SJSA1 (cell line): ENCODE measurements at regions not wholly inside any gene's neighbourhood (a gene's known extent, or its start where the extent isn't known, plus 50 kb on each side); places are given as distances from the start of the nearest gene placed in this dataset.

Experiments
- DNase-seq, 2 experiments: peaks; one replicate each; pipeline ENCODE4 v3.0.0-alpha.2; 2015 to 2020; ENCODE audit warnings: low spot score in 2 of 2, low read depth in 1 of 2
- H3K27ac ChIP-seq: fragments of 250-450 bp; sonication (Bioruptor Pico); 2 replicates; pipeline ENCODE4 v1.5.1; 2020; ENCODE audit warnings: mild to moderate bottlenecking, moderate library complexity
- H3K27me3 ChIP-seq: fragments of 250-450 bp; sonication (Bioruptor Pico); replicated peaks from 2 replicates; pipeline ENCODE4 v1.5.1; 2020; ENCODE audit warnings: mild to moderate bottlenecking, moderate library complexity
- H3K36me3 ChIP-seq: fragments of 250-450 bp; sonication (Bioruptor Pico); 2 replicates; pipeline ENCODE4 v1.5.1; 2020; ENCODE audit warnings: mild to moderate bottlenecking
- H3K4me1 ChIP-seq: fragments of 250-450 bp; sonication (Bioruptor Pico); replicated peaks from 2 replicates; pipeline ENCODE4 v1.6.1; 2021; ENCODE audit warnings: mild to moderate bottlenecking
- H3K4me3 ChIP-seq: fragments of 250-450 bp; sonication (Bioruptor Pico); 2 replicates; pipeline ENCODE4 v1.5.1; 2020; ENCODE audit warnings: mild to moderate bottlenecking
- H3K9me3 ChIP-seq: fragments of 250-450 bp; sonication (Bioruptor Pico); replicated peaks from 2 replicates; pipeline ENCODE4 v1.5.1; 2020; ENCODE audit warnings: mild to moderate bottlenecking

GRCh38 chr13:40116008-40116407, 460.5 kb downstream of the COG6 start:
- H3K27ac ChIP-seq: peak overlapping the region; percentile 41
- H3K4me3 ChIP-seq: no peak overlapping the region
- H3K27me3 ChIP-seq: no peaks in the 10 kb centered on the region
- H3K36me3 ChIP-seq: no peaks in the 10 kb centered on the region
- H3K4me1 ChIP-seq: peaks cover 12% of the 10 kb centered on the region
- no peaks in the 10 kb centered on the region for H3K9me3 ChIP-seq
- DNase-seq: peak; percentile 58 to 74

GRCh38 chr13:40118337-40118736, 462.9 kb downstream of the COG6 start:
- Histone ChIP-seq H3K36me3 (no peaks in the 10 kb centered on the region), H3K4me3 (no peak overlapping the region), H3K4me1 (peaks cover 12% of the 10 kb centered on the region), H3K9me3 (no peaks in the 10 kb centered on the region), H3K27ac (no peak overlapping the region), H3K27me3 (no peaks in the 10 kb centered on the region)
- DNase-seq: no peak

GRCh38 chr13:40119852-40120251, 464.4 kb downstream of the COG6 start:
- no peak overlapping the region for H3K27ac ChIP-seq
- H3K9me3 ChIP-seq: no peaks in the 10 kb centered on the region
- DNase-seq: no peak

GRCh38 chr13:40120288-40120687, 464.8 kb downstream of the COG6 start:
- Histone ChIP-seq H3K36me3 (no peaks in the 10 kb centered on the region), H3K4me3 (no peak overlapping the region), H3K27ac (no peak overlapping the region)

More at GRCh38 chr13:40119852-40120251, 464.4 kb downstream of the COG6 start:
- H3K27me3 ChIP-seq: no peaks in the 10 kb centered on the region
- H3K4me3 ChIP-seq: no peak overlapping the region
- no peaks in the 10 kb centered on the region for H3K36me3 ChIP-seq
- H3K4me1 ChIP-seq: peaks cover 12% of the 10 kb centered on the region

GRCh38 chr13:40120781-40121180, 465.3 kb downstream of the COG6 start:
- Histone ChIP-seq H3K4me3 (no peak overlapping the region), H3K9me3 (no peaks in the 10 kb centered on the region), H3K27me3 (no peaks in the 10 kb centered on the region), H3K27ac (no peak overlapping the region), H3K36me3 (no peaks in the 10 kb centered on the region), H3K4me1 (peaks cover 9% of the 10 kb centered on the region)
- DNase-seq: no peak

More at GRCh38 chr13:40120288-40120687, 464.8 kb downstream of the COG6 start:
- peaks cover 12% of the 10 kb centered on the region for H3K4me1 ChIP-seq
- no peaks in the 10 kb centered on the region for H3K9me3 ChIP-seq
- no peaks in the 10 kb centered on the region for H3K27me3 ChIP-seq
- DNase-seq: no peak

GRCh38 chr13:40121722-40122121, 466.3 kb downstream of the COG6 start:
- no peak for DNase-seq
- Histone ChIP-seq H3K4me3 (no peak overlapping the region), H3K27ac (no peak overlapping the region)

GRCh38 chr13:40123962-40124632, 468.6 kb downstream of the COG6 start:
- H3K27me3 ChIP-seq: no peaks in the 10 kb centered on the region
- H3K9me3 ChIP-seq: no peaks in the 10 kb centered on the region
- H3K27ac ChIP-seq: no peak overlapping the region
- no peak for DNase-seq
- H3K4me1 ChIP-seq: no peaks in the 10 kb centered on the region
- no peak overlapping the region for H3K4me3 ChIP-seq
- H3K36me3 ChIP-seq: no peaks in the 10 kb centered on the region

More at GRCh38 chr13:40121722-40122121, 466.3 kb downstream of the COG6 start:
- Histone ChIP-seq H3K36me3 (no peaks in the 10 kb centered on the region), H3K9me3 (no peaks in the 10 kb centered on the region), H3K27me3 (no peaks in the 10 kb centered on the region), H3K4me1 (no peaks in the 10 kb centered on the region)

- Histone ChIP-seq H3K36me3 (no peaks in the 10 kb centered on the region), H3K4me1 (no peaks in the 10 kb centered on the region), H3K4me3 (no peak overlapping the region), H3K9me3 (no peaks in the 10 kb centered on the region), H3K27ac (no peak overlapping the region), H3K27me3 (no peaks in the 10 kb centered on the region)
- no peak for DNase-seq
Observed at GRCh38 chr13:40124633-40125015, 469.2 kb downstream of the COG6 start.

GRCh38 chr13:40125336-40125735, 469.9 kb downstream of the COG6 start:
- H3K27ac ChIP-seq: no peak overlapping the region
- H3K36me3 ChIP-seq: no peaks in the 10 kb centered on the region

GRCh38 chr13:40126306-40127085, 471.0 kb downstream of the COG6 start:
- no peak overlapping the region for H3K27ac ChIP-seq
- no peaks in the 10 kb centered on the region for H3K36me3 ChIP-seq
- no peaks in the 10 kb centered on the region for H3K27me3 ChIP-seq
- no peak for DNase-seq
- no peaks in the 10 kb centered on the region for H3K4me1 ChIP-seq
- no peak overlapping the region for H3K4me3 ChIP-seq
- no peaks in the 10 kb centered on the region for H3K9me3 ChIP-seq

More at GRCh38 chr13:40125336-40125735, 469.9 kb downstream of the COG6 start:
- no peaks in the 10 kb centered on the region for H3K9me3 ChIP-seq
- no peak for DNase-seq
- no peaks in the 10 kb centered on the region for H3K4me1 ChIP-seq
- no peak overlapping the region for H3K4me3 ChIP-seq
- no peaks in the 10 kb centered on the region for H3K27me3 ChIP-seq

- DNase-seq: no peak
- H3K27me3 ChIP-seq: no peaks in the 10 kb centered on the region
- no peak overlapping the region for H3K27ac ChIP-seq
- H3K4me1 ChIP-seq: no peaks in the 10 kb centered on the region
- no peak overlapping the region for H3K4me3 ChIP-seq
- no peaks in the 10 kb centered on the region for H3K9me3 ChIP-seq
- H3K36me3 ChIP-seq: no peaks in the 10 kb centered on the region
Observed at GRCh38 chr13:40127476-40127875, 472.0 kb downstream of the COG6 start.

- H3K4me1 ChIP-seq: no peaks in the 10 kb centered on the region
- no peak for DNase-seq
- H3K4me3 ChIP-seq: no peak overlapping the region
Observed at GRCh38 chr13:40127925-40128324, 472.5 kb downstream of the COG6 start.

GRCh38 chr13:40129467-40129866, 474.0 kb downstream of the COG6 start:
- no peaks in the 10 kb centered on the region for H3K36me3 ChIP-seq
- no peaks in the 10 kb centered on the region for H3K9me3 ChIP-seq
- no peak for DNase-seq
- H3K27me3 ChIP-seq: no peaks in the 10 kb centered on the region
- H3K4me3 ChIP-seq: no peak overlapping the region
- no peaks in the 10 kb centered on the region for H3K4me1 ChIP-seq
- H3K27ac ChIP-seq: no peak overlapping the region

More at GRCh38 chr13:40127925-40128324, 472.5 kb downstream of the COG6 start:
- H3K27me3 ChIP-seq: no peaks in the 10 kb centered on the region
- H3K36me3 ChIP-seq: no peaks in the 10 kb centered on the region
- H3K9me3 ChIP-seq: no peaks in the 10 kb centered on the region
- H3K27ac ChIP-seq: no peak overlapping the region

- Histone ChIP-seq H3K36me3 (no peaks in the 10 kb centered on the region), H3K27me3 (no peaks in the 10 kb centered on the region), H3K9me3 (no peaks in the 10 kb centered on the region), H3K4me1 (no peaks in the 10 kb centered on the region), H3K27ac (no peak overlapping the region), H3K4me3 (no peak overlapping the region)
- DNase-seq: no peak
Observed at GRCh38 chr13:40130871-40131636, 475.6 kb downstream of the COG6 start.
